Vagina (tissue), 2 donors: ENCODE measurements at regions not wholly inside any gene's neighbourhood (a gene's known extent, or its start where the extent isn't known, plus 50 kb on each side); places are given as distances from the start of the nearest gene placed in this dataset.

ENCODE experiments used
- DNase-seq, 2 donors: peaks; one replicate each; pipeline ENCODE4 v3.0.0-alpha.2; 2017; ENCODE audit errors: extremely low spot score in 2 of 2
- H3K27ac ChIP-seq: fragments of 200-600 bp; sonication (generic); one replicate; pipeline ENCODE4 v1.5.1; 2019
- H3K27me3 ChIP-seq: fragments of 200-600 bp; sonication (generic); one replicate; pipeline ENCODE4 v1.5.1; 2019
- H3K36me3 ChIP-seq, 2 donors: fragments of 200-600 bp; sonication (generic); one replicate each; pipeline ENCODE4 v1.5.1; 2017 to 2019
- H3K4me1 ChIP-seq: fragments of 200-600 bp; sonication (generic); one replicate; pipeline ENCODE4 v1.5.1; 2019
- H3K4me3 ChIP-seq, 2 donors: fragments of 200-600 bp; sonication (generic); 1 replicate in 1 of 2; 2 replicates in 1 of 2; pipeline ENCODE4 v1.5.1; 2016 to 2019
- H3K9me3 ChIP-seq: fragments of 200-600 bp; sonication (generic); one replicate; pipeline ENCODE4 v1.5.1; 2019
- CTCF ChIP-seq, 3 experiments: fragments of 450-650 bp in 2 of 3; fragments of 200-600 bp in 1 of 3; sonication (generic) in 1 of 3; IDR thresholded peaks; one replicate each; pipeline ENCODE4 v1.5.1; 2017 to 2019; ENCODE audit warnings: antibody characterized with exemption in 3 of 3, mild to moderate bottlenecking in 2 of 3, moderate library complexity in 2 of 3
- POLR2A ChIP-seq, 2 donors: fragments of 450-650 bp; IDR thresholded peaks; one replicate each; pipeline ENCODE4 v1.6.1; 2017; ENCODE audit warnings: antibody characterized with exemption in 2 of 2, mild to moderate bottlenecking in 2 of 2, moderate library complexity in 2 of 2
- POLR2AphosphoS5 ChIP-seq, 2 donors: sonication (generic); formaldehyde crosslinking; IDR thresholded peaks; one replicate each; pipeline ENCODE4 v1.9.0; 2017; ENCODE audit warnings: antibody characterized with exemption in 2 of 2, mild to moderate bottlenecking in 2 of 2, low read depth in 1 of 2; ENCODE audit not compliant: insufficient read depth in 1 of 2
- intact Hi-C: fragments of 100-400 bp; cut with DNase I; formaldehyde crosslinking; loops from one replicate; pipeline ENCODE4 v1.15.1; 2023

- H3K27ac ChIP-seq: no peak overlapping the region
- H3K4me1 ChIP-seq: no peaks in the 10 kb centered on the region
- H3K9me3 ChIP-seq: no peaks in the 10 kb centered on the region
- intact Hi-C loops: no loop called here
- no peak for DNase-seq
- H3K27me3 ChIP-seq: no peaks in the 10 kb centered on the region
- TF ChIP-seq POLR2AphosphoS5 (IDR thresholded peaks at IDR 0.05; ENCODE audit: insufficient read depth in 1 of 2, low read depth in 1 of 2) (no peak), CTCF (IDR thresholded peaks at IDR 0.05) (no peak), POLR2A (IDR thresholded peaks at IDR 0.05) (no peak)
- H3K36me3 ChIP-seq: no peaks in the 10 kb centered on the region
- no peak overlapping the region for H3K4me3 ChIP-seq
Observed at GRCh38 chr5:125393221-125393815, 646.9 kb upstream of the ZNF608 start.

DNA sequence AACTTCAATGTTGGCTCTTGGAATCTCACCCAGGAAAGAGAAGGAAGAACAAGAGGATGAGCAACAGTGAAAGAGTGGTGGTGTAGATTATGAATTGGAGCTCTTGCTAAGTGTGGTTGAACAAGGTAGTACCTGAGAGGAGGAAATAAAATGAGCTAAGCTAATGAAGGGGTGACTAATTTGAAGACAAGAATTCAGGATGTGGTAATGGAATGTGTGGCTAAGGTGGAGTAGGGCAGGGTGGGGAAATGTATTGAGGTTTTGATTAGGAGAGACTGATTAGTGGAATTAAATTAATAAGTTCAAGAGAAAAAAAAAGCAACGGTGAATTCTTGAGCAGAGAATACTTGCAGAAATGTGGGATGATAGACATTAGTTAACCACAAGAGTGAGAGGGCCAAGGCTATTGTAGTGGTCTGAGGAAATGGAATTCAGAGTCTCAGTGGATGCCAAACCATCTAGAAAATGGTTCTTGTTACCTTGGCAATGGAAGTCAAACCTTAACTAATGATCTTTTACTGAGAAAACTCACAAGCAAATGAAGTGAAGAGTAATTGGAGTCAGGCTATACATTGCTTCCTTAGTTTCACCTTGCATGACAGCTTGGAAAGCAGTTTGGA is 648.3 kb upstream of the ZNF608 start:
- TF ChIP-seq POLR2AphosphoS5 (IDR thresholded peaks at IDR 0.05; ENCODE audit: insufficient read depth in 1 of 2, low read depth in 1 of 2) (no peak), POLR2A (IDR thresholded peaks at IDR 0.05) (no peak), CTCF (IDR thresholded peaks at IDR 0.05) (no peak)
- no peaks in the 10 kb centered on the region for H3K36me3 ChIP-seq
- no peaks in the 10 kb centered on the region for H3K9me3 ChIP-seq
- no peak overlapping the region for H3K27ac ChIP-seq
- intact Hi-C loops: no loop called here
- no peak for DNase-seq
- no peaks in the 10 kb centered on the region for H3K4me1 ChIP-seq
- H3K27me3 ChIP-seq: no peaks in the 10 kb centered on the region
- H3K4me3 ChIP-seq: no peak overlapping the region

- Histone ChIP-seq H3K36me3 (no peaks in the 10 kb centered on the region), H3K4me1 (no peaks in the 10 kb centered on the region), H3K9me3 (no peaks in the 10 kb centered on the region), H3K4me3 (no peak overlapping the region), H3K27ac (no peak overlapping the region), H3K27me3 (no peaks in the 10 kb centered on the region)
- DNase-seq: no peak
- intact Hi-C loops: no loop called here
- TF ChIP-seq POLR2AphosphoS5 (IDR thresholded peaks at IDR 0.05; ENCODE audit: insufficient read depth in 1 of 2, low read depth in 1 of 2): no peak
- no peak for TF ChIP-seq POLR2A (IDR thresholded peaks at IDR 0.05)
- no peak for TF ChIP-seq CTCF (IDR thresholded peaks at IDR 0.05)
Observed at GRCh38 chr5:125396462-125396861, 650.0 kb upstream of the ZNF608 start.

- Histone ChIP-seq H3K4me3 (no peak overlapping the region), H3K27ac (no peak overlapping the region), H3K36me3 (no peaks in the 10 kb centered on the region), H3K27me3 (no peaks in the 10 kb centered on the region), H3K9me3 (no peaks in the 10 kb centered on the region), H3K4me1 (no peaks in the 10 kb centered on the region)
- TF ChIP-seq POLR2A (IDR thresholded peaks at IDR 0.05) (no peak), CTCF (IDR thresholded peaks at IDR 0.05) (no peak), POLR2AphosphoS5 (IDR thresholded peaks at IDR 0.05; ENCODE audit: insufficient read depth in 1 of 2, low read depth in 1 of 2) (no peak)
- intact Hi-C loops: no loop called here
- no peak for DNase-seq
Observed at GRCh38 chr5:125398466-125398865, 652.0 kb upstream of the ZNF608 start.

DNA sequence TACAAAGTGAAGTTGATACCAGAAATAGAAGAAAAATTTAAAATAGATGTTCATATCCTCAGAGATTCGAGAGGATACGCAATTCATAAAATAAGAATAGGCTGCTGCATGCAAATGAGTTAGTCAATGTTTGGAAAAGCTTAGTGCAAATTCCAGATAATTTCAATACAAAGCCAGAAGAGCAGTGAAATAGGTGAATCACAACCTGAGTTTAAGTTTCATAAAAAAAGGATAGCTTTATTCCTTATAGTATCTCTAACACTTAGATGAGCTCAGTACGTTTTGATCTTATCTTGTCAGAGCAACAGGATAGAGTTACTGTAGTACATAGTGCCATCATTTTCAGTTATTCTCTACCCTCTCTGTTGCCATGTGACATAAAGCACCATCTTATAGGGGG is 653.4 kb upstream of the ZNF608 start:
- Histone ChIP-seq H3K9me3 (no peaks in the 10 kb centered on the region), H3K4me1 (no peaks in the 10 kb centered on the region), H3K27ac (no peak overlapping the region), H3K36me3 (no peaks in the 10 kb centered on the region), H3K4me3 (no peak overlapping the region), H3K27me3 (no peaks in the 10 kb centered on the region)
- TF ChIP-seq POLR2AphosphoS5 (IDR thresholded peaks at IDR 0.05; ENCODE audit: insufficient read depth in 1 of 2, low read depth in 1 of 2) (no peak), POLR2A (IDR thresholded peaks at IDR 0.05) (no peak), CTCF (IDR thresholded peaks at IDR 0.05) (no peak)
- intact Hi-C loops: no loop called here
- DNase-seq: no peak
